PC-9 (cell line): ENCODE measurements at regions not wholly inside any gene's neighbourhood (a gene's known extent, or its start where the extent isn't known, plus 50 kb on each side); places are given as distances from the start of the nearest gene placed in this dataset.

Experiments used
- EZH2 ChIP-seq: fragments of 200-600 bp; sonication (generic); IDR thresholded peaks from 2 replicates; pipeline ENCODE4 v1.8.0; 2017; ENCODE audit warnings: antibody characterized with exemption, low read depth
- TF ChIP-seq, protein P1 (sequence below): fragments of 200-600 bp; sonication (generic); conservative IDR thresholded peaks from 2 replicates; pipeline ENCODE4 v1.6.1; 2017; ENCODE audit warnings: mixed run types, antibody characterized with exemption, mild to moderate bottlenecking, moderate library complexity

GRCh38 chr4:163624727-163625126 is 130.2 kb downstream of the TMA16 start:
- TF ChIP-seq, protein P1, sequence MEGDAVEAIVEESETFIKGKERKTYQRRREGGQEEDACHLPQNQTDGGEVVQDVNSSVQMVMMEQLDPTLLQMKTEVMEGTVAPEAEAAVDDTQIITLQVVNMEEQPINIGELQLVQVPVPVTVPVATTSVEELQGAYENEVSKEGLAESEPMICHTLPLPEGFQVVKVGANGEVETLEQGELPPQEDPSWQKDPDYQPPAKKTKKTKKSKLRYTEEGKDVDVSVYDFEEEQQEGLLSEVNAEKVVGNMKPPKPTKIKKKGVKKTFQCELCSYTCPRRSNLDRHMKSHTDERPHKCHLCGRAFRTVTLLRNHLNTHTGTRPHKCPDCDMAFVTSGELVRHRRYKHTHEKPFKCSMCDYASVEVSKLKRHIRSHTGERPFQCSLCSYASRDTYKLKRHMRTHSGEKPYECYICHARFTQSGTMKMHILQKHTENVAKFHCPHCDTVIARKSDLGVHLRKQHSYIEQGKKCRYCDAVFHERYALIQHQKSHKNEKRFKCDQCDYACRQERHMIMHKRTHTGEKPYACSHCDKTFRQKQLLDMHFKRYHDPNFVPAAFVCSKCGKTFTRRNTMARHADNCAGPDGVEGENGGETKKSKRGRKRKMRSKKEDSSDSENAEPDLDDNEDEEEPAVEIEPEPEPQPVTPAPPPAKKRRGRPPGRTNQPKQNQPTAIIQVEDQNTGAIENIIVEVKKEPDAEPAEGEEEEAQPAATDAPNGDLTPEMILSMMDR: no peak
- TF ChIP-seq EZH2: no peak
